Stimulated activated CD4-positive, alpha-beta T cell treated with anti-CD3 and anti-CD28 coated beads, Interleukin-12 subunit alpha, Interleukin-12 subunit beta, amount 100 ng/mL, for 4 hours (primary cell): ENCODE measurements at regions not wholly inside any gene's neighbourhood (a gene's known extent, or its start where the extent isn't known, plus 50 kb on each side); places are given as distances from the start of the nearest gene placed in this dataset.

Experiments used
- DNase-seq: peaks from one replicate; pipeline ENCODE4 v3.0.0-alpha.2; 2020

DNA sequence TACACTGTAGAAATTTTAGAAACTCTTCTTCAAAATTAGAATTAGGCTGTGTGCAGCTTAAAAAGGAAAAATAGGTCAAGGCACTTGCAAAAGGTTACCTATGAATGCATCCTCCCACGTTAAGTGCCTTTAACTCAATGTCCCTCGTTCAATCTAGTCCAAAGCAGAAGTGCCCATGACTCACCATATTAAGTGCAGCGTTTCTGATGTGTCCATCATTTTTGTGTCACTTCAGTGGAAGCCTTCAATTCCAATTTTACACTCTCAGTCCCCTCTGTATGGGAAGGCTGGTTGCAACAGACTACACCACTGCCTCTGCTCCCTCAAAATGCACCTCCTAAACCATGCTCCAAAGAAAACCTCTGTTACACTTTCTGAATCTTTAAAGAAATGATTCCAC, 53.4 kb downstream of the FOXB1 start:
- DNase-seq = no peak

DNA sequence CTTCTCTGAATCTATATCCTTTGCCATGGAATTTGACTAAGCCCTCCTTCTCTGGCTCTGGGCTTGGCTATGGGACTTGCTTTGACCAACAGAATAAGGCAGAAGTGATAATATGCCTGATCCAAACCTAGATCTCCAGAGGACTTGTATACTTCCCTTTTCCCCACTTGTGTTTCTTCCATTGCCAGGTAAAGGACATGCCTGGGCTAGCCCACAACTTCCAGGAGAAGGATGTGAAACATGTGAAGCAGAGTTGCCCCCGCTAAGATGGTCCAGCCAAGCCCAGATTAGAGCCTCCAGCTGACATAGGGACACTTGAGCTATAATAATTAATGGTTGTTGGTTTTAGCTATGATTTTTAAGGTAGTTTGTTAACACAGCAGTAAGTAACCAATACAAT, 55.1 kb downstream of the FOXB1 start:
- DNase-seq = no peak

DNA sequence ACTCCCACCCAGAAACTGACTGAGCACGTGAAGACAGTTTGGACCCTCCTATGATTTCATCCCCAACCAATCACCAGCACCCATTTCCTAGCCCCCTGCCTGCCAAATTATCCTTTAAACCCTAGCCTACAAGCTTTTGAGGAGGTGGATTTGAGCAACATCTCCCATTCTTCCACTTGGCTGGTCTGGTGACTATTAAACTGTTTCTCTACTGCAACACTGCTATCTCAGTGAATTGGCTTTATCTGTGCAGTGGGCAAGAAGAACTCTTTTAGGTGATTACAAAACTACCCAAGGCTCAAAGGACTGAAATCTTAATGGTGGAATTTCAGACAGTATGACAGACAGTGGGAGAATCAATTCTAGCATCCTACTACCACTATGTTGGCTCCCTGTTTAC, 57.6 kb downstream of the FOXB1 start:
- no peak for DNase-seq

GRCh38 chr15:60062826-60063225, 58.7 kb downstream of the FOXB1 start:
- no peak for DNase-seq

GRCh38 chr15:60065951-60066350, 61.8 kb downstream of the FOXB1 start:
- no peak for DNase-seq

DNA sequence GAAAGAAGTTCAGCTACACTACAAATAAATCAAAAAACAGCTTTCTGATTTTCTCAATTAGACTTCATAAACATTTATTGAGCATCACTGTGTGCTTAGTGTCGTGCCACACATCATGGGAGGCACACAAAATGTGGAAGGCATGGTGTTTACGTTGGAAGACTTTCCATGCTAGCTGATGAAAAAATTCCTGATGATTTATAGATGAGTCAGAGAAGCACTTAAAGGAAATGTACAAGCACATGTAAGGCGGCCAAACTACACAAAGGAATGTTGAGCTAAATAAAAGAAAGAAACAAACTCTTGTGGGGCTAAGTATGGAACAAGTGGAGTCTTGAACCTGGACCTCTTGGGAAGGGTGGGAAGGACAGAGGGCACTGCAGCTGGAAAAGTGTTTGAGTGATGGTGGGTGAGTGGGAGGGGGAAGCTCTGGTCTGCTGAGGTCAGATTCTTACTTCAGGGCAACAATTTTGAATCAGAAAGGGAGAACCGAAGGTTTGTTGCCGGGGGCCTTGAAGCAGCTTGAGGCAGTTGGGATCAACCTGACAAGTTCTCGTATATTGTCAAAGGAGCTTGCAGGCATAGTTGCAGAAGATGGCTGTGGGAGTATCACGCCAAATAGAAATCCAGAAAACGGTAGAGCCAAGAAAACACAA, 66.9 kb downstream of the FOXB1 start:
- no peak for DNase-seq

- DNase-seq = no peak
Measured at GRCh38 chr15:60072826-60073465, 68.8 kb downstream of the FOXB1 start.

GRCh38 chr15:60073466-60073840, 69.3 kb downstream of the FOXB1 start:
- no peak for DNase-seq

DNA sequence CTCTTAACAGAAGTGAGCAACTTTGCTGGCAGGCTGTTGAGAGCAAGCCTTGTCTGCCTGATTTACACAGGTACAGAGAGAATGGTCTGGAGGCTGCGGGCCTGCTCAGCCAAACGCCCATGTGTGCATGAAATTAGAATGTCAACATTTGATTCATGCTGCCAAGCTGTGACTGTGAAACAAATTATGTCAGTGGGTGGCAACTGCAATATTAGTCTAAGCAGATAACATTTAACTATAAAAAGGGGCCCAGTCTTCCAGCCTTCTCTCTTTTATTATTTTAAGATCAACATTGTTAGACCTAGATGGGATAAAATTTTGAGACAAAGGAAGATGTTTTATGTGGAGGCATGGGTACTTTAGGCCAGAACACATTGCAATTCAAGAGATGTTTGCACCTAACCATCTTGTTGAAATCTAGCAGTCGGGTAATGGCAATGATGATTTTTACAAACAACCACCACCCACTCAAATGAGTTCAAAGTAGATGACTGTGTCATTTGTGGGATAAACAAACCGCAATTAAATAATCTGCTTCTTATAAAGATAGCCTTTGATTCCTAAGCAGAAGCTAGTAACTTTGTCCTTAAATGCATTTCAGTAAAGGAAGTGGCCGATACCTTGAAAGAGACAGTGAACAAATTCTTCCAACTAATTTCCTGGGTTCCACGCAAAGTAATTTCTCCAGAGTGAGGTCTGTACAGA, 70.2 kb downstream of the FOXB1 start:
- no peak for DNase-seq

DNA sequence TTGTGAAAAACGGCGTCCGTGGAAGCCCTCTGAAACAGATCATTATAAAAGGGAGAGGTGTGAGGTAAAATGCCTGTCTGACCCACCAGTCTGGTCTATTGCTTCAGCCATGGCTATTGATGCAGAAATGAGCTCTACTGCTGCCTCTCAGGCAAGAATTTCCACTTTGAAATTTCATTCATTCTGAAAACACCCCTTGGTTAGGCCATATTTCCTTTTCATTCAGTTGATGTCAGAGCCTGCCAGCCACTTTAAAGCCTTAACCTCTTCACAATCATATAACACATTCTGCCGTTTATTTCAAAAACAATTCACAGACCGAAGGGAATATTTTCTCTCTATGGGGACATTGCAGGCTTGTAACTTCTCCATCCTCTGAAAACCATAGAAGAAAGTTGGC, 71.9 kb downstream of the FOXB1 start:
- DNase-seq = no peak

DNA sequence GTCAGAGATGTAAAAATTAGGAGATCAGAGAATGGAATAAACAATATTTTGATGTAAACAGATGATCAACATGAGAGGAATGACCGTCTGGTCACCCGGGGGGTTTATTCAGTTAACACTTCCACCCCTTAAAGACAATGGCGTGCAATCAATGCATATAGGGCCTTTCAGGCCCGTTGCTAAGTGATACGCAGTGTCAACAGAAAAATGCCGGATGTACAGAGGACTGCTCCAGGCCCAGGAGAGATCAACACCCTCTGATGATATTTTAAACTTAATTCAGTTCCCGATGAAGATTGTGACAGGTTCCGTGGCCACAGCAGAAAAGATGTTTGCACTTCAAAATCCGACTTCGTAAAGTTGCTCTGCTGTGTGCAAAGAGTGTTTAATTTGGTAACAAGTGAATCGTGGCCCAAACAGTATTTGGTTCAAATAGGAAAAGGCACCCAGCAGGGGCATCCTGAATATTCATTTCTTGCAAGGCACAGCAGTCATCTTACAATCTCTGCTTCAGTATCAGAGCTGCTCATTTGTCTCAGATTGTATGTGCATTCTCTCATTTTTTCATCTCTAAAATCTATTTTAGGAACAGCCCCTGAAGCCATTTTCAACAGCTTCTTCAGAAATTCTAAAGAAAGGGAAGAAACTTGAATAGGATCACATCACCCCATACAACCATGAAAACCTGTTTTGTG, 72.6 kb downstream of the FOXB1 start:
- DNase-seq = no peak

DNA sequence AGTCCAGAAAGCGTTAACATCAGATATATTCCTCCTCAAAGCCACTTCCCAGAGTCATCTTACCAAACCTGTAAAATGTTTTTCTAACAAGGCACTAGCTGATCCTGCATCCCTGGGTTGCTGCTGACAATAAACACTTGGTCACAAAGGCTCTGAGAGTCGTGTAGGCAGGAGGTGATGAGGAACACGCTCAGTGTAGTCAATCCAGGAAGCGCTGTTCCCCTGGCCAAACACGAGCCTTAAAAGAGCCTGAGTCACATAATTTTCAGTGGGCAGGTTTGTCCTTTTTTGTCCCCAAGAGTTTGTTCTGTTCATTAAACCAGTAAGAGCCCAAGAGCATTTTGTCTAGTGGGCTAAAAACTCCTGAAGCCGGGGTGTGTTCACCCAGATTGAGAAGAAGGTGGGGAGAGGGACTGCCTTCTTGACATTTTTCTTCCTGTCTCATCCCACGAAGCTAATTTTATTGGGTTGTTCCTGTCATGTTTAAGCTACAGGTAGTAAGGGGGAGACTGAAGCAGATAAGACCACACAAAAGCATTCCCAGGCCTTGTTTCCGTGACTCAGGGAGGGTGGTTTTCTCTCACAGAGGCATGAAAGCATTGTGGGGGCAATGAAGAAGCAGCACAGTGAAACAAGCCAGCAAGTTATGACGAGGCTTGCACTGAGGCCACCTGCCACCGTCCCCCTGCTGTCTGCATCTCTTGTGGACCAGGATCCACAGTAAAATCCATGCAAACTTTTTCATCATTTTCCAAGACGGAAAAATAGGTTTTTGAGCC, 73.7 kb downstream of the FOXB1 start:
- no peak for DNase-seq

DNA sequence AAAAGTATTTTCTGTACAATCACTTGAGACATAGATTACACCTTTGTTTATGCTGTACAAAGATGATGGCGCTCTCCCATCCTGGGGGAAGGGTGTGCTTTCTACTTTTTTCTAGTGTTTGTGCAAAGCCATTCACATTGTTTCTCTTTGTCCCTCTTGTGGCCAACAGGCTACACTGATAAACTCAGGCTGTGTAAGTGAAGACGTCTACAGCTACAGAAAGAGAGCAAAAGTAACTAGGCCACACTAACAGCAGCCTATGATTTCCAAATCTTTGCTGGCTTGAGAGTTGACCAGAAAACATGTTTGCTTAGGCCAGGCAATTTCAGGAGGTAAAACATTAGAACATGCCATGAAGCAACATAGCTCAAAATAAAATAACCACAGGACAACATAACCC, 75.1 kb downstream of the FOXB1 start:
- DNase-seq = no peak

DNA sequence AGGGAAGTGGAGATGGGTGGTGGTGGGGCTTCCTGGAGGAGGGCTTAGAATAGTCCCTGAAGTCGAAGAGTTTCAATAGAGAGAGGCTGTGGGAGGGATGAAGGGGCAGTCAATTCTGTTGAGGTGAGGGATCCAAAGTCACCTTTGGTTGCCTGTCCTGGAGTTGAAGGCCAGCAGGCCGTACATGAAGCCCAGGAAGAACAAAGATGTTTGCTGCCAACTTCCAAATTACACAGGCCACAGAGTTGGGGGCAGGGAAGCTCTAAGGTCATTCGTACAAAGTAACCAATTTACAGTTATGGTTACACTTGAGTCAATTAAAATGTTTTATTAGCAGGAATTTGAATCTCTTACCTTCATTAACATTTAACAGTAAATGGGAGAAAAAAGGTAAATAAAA, 77.9 kb downstream of the FOXB1 start:
- no peak for DNase-seq

DNA sequence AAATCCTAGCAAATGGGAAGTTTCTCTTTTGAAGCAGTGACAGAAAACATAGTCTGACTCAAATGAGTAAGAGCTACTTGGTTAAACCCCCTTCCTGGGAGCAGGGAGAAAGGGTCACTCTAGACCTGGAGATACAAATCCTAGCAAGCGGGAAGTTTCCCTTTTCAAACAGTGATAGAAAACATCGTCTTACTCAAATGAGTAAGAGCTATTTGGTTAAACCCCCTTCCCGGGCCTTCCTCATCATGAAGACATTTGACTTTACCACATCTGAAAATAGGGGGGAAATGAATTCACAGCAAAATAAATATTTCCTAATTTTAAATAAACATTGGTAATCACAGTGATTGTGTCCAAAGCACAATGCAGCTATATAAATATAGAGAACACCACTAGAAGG, 79.2 kb downstream of the FOXB1 start:
- no peak for DNase-seq

GRCh38 chr15:60086681-60087429, 82.7 kb downstream of the FOXB1 start:
- DNase-seq = no peak

DNA sequence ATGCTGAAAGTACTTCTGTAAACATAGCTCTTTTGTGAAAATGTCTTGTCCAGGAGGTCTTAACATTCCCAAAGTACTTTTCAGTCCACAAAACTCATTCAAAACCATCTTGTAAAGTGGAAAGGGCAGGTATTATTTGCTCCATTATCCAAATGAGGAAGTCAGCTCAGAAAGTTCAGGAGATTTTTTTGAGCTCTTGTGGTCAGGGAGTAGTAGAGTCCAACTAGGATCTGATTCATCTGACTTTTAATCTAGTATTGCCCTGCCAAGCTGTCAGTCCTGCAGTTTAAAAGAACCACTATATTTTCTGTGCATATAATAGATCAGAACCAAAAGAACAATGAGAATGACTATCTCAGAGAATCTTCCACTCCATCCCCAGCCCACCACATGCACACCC, 83.5 kb downstream of the FOXB1 start:
- DNase-seq = no peak

DNA sequence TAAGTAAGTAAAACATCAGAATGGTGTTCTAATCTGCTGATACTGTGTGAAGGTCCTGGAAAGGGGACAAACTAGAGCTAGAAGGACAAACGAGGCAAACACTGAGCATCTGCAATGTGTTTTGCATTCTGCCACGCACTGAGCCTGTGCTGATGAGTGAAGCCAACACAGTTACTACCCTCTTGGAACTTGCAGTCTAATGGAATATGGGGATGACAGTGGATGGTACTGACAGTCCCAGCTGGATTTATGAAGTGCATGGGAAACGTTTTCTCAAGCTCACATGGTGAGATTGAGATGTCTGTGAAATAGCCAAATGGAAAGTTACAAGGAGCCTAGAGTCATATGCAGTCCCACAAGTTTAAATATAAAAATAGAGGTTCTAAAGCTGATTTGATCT, 86.6 kb downstream of the FOXB1 start:
- no peak for DNase-seq

DNA sequence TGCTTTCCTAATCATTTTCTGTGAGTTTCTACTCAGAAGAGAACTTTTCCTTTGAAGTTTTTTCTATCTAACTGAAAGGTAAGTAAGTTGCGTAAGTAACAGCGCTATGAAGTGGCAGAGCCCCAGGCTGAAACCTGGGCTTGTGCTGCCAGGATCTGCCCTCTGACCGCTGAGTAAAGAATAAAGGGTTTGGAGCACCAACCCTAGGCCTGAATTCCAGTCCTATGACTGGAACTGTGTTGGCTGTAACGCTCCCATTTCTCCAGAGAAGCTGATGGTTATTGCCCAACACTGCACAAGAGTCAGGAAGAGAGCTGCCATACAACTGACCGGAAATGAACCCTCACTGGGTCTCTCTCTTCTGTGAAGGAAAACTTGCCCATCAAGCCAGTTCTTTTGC, 87.0 kb downstream of the FOXB1 start:
- DNase-seq = no peak

DNA sequence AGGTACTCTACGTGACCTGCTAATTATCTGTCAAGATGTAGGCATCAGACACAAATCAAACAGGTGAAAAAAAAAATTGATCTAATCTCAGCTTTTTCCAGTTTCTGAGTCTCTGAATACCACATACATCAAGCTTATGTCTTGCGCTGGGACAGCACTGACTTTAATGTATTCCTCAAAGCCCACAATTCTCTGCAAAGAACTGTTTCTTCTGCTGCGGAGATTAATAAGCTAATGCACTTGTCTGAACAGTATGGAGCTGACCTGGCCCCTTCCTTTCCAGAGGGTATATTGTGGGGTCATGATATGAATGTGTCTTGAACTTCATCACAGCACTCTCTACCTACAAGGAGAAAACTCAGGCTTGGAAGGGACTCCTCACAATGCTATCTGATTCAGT, 87.8 kb downstream of the FOXB1 start:
- DNase-seq = no peak

DNA sequence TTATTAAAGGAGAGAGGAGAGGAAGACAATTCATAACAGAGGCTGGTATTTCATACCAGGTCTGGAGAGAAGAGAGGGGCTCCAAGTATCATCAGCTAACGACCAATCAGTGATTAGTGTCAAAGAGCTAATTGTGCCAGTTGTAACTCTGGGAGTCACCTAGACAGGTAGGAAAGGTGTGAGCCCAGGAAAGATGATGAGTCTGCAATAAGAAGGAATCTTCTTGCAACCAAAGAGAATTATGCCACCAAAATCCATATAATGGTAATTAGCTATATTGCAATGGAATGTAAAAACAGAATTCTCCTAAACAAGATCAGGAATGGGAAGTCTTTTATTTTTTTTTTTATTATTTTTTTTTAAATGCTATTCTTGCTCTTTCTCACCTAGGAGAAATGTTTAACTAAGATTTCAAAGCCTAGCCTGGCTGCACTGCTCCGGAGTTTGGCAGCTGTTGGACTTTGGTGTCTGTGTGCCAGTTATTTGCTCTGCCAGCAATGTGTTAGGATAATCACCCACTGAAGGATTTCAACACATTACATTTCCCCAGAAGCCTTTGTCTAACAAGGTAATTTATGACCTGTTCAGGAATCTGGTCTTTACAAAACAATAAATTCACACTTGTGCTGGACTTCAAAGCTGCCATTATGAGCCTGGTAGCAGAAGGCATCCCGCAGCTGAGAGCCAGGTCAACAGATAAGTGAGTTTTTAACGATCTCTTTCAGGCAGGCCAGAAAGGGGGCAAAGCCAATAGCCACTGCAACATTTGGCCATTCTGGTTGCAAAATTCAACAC, 89.4 kb downstream of the FOXB1 start:
- no peak for DNase-seq

GRCh38 chr15:60095711-60096110, 91.6 kb downstream of the FOXB1 start:
- no peak for DNase-seq
